Activated naive CD4-positive, alpha-beta T cell treated with anti-CD3 and anti-CD28 coated beads, Interleukin-2, amount 50 U/mL, for 72 hours (primary cell): ENCODE measurements at regions not wholly inside any gene's neighbourhood (a gene's known extent, or its start where the extent isn't known, plus 50 kb on each side); places are given as distances from the start of the nearest gene placed in this dataset.

Experiments
- ATAC-seq, 2 donors: fragments of 150-1000 bp; cut with Tn5 transposase; 2 replicates each; pipeline ENCODE4 v1.10.0; 2021; ENCODE audit warnings: mild to moderate bottlenecking in 2 of 2, moderate library complexity in 2 of 2
- DNase-seq, 2 donors: peaks; one replicate each; pipeline ENCODE4 v3.0.0; 2021 to 2022; ENCODE audit warnings: low spot score in 2 of 2
- H3K27ac Mint-ChIP-seq, 2 donors: one replicate each; pipeline ENCODE4 v1.8.0; 2022; ENCODE audit warnings: mild to moderate bottlenecking in 2 of 2, mixed read lengths in 2 of 2
- H3K36me3 Mint-ChIP-seq, 2 donors: one replicate each; pipeline ENCODE4 v1.8.0; 2022; ENCODE audit warnings: mixed read lengths in 2 of 2
- H3K9me3 Mint-ChIP-seq, 2 donors: one replicate each; pipeline ENCODE4 v1.8.0; 2022; ENCODE audit warnings: mixed read lengths in 2 of 2

GRCh38 chr5:166338801-166339200 lies 1952.6 kb upstream of the WWC1 start:
- peaks cover 33 to 42% of the 10 kb centered on the region in 2 donors for H3K9me3 Mint-ChIP-seq
- ATAC-seq (no peak), DNase-seq (no peak)
- peaks cover 0 to 11% of the 10 kb centered on the region in 2 donors for H3K36me3 Mint-ChIP-seq
- H3K27ac Mint-ChIP-seq = no peak overlapping the region

GRCh38 chr5:166340039-166340438 lies 1951.4 kb upstream of the WWC1 start:
- Mint-ChIP-seq H3K9me3 (peaks cover 33 to 41% of the 10 kb centered on the region in 2 donors), H3K27ac (no peak overlapping the region)
- DNase-seq = no peak

GRCh38 chr5:166341740-166342337 lies 1949.6 kb upstream of the WWC1 start:
- no peak for DNase-seq
- H3K9me3 Mint-ChIP-seq = peaks cover 25 to 27% of the 10 kb centered on the region in 2 donors

More at GRCh38 chr5:166340039-166340438, 1951.4 kb upstream of the WWC1 start:
- no peak for ATAC-seq
- H3K36me3 Mint-ChIP-seq = peaks cover 0 to 10% of the 10 kb centered on the region in 2 donors

GRCh38 chr5:166342402-166342801 lies 1949.0 kb upstream of the WWC1 start:
- Mint-ChIP-seq H3K9me3 (peaks cover 24% of the 10 kb centered on the region in 2 donors), H3K36me3 (no peaks in the 10 kb centered on the region), H3K27ac (no peak overlapping the region)
- ATAC-seq (no peak), DNase-seq (no peak)

More at GRCh38 chr5:166341740-166342337, 1949.6 kb upstream of the WWC1 start:
- no peaks in the 10 kb centered on the region for H3K36me3 Mint-ChIP-seq
- no peak overlapping the region for H3K27ac Mint-ChIP-seq
- no peak for ATAC-seq

GRCh38 chr5:166346726-166347374 lies 1944.6 kb upstream of the WWC1 start:
- no peak overlapping the region for H3K27ac Mint-ChIP-seq
- peaks cover 18 to 19% of the 10 kb centered on the region in 2 donors for H3K9me3 Mint-ChIP-seq
- ATAC-seq (no peak), DNase-seq (no peak)
- no peaks in the 10 kb centered on the region for H3K36me3 Mint-ChIP-seq

- H3K27ac Mint-ChIP-seq = no peak overlapping the region
- no peaks in the 10 kb centered on the region for H3K36me3 Mint-ChIP-seq
- no peak for DNase-seq
- peaks cover 5 to 7% of the 10 kb centered on the region in 2 donors for H3K9me3 Mint-ChIP-seq
- no peak for ATAC-seq
These were observed 1942.4 kb upstream of the WWC1 start for GRCh38 chr5:166349046-166349445.

GRCh38 chr5:166353580-166353979 lies 1937.9 kb upstream of the WWC1 start:
- H3K9me3 Mint-ChIP-seq = peaks cover 5 to 19% of the 10 kb centered on the region in 2 donors

GRCh38 chr5:166354332-166354731 lies 1937.1 kb upstream of the WWC1 start:
- Mint-ChIP-seq H3K27ac (no peak overlapping the region), H3K9me3 (peaks cover 5 to 20% of the 10 kb centered on the region in 2 donors), H3K36me3 (no peaks in the 10 kb centered on the region)
- ATAC-seq = no peak
- DNase-seq = no peak

More at GRCh38 chr5:166353580-166353979, 1937.9 kb upstream of the WWC1 start:
- H3K27ac Mint-ChIP-seq = no peak overlapping the region
- H3K36me3 Mint-ChIP-seq = no peaks in the 10 kb centered on the region
- no peak for ATAC-seq
- DNase-seq = no peak

GRCh38 chr5:166356096-166356495 lies 1935.3 kb upstream of the WWC1 start:
- ATAC-seq = no peak
- Mint-ChIP-seq H3K36me3 (no peaks in the 10 kb centered on the region), H3K9me3 (peaks cover 0 to 17% of the 10 kb centered on the region in 2 donors), H3K27ac (no peak overlapping the region)
- no peak for DNase-seq

GRCh38 chr5:166358127-166358830 lies 1933.2 kb upstream of the WWC1 start:
- H3K36me3 Mint-ChIP-seq = no peaks in the 10 kb centered on the region
- no peak overlapping the region for H3K27ac Mint-ChIP-seq
- H3K9me3 Mint-ChIP-seq = peaks cover 0 to 22% of the 10 kb centered on the region in 2 donors
- DNase-seq (no peak), ATAC-seq (no peak)

- no peak overlapping the region for H3K27ac Mint-ChIP-seq
- ATAC-seq (no peak), DNase-seq (no peak)
- H3K36me3 Mint-ChIP-seq = no peaks in the 10 kb centered on the region
- H3K9me3 Mint-ChIP-seq = peaks cover 0 to 9% of the 10 kb centered on the region in 2 donors
These were observed 1928.2 kb upstream of the WWC1 start for GRCh38 chr5:166363087-166363760.

- H3K27ac Mint-ChIP-seq = no peak overlapping the region
- ATAC-seq = no peak
- peaks cover 0 to 8% of the 10 kb centered on the region in 2 donors for H3K9me3 Mint-ChIP-seq
- DNase-seq = no peak
- no peaks in the 10 kb centered on the region for H3K36me3 Mint-ChIP-seq
These were observed 1926.3 kb upstream of the WWC1 start for GRCh38 chr5:166365164-166365563.

- peaks cover 5 to 7% of the 10 kb centered on the region in 2 donors for H3K9me3 Mint-ChIP-seq
- H3K27ac Mint-ChIP-seq = no peak overlapping the region
- no peaks in the 10 kb centered on the region for H3K36me3 Mint-ChIP-seq
- DNase-seq (no peak), ATAC-seq (no peak)
These were observed 1924.1 kb upstream of the WWC1 start for GRCh38 chr5:166367391-166367790.

- peaks cover 7 to 10% of the 10 kb centered on the region in 2 donors for H3K9me3 Mint-ChIP-seq
- ATAC-seq = no peak
- no peak overlapping the region for H3K27ac Mint-ChIP-seq
- H3K36me3 Mint-ChIP-seq = no peaks in the 10 kb centered on the region
- no peak for DNase-seq
These were observed 1922.1 kb upstream of the WWC1 start for GRCh38 chr5:166369346-166369745.

GRCh38 chr5:166369807-166370206 lies 1921.6 kb upstream of the WWC1 start:
- DNase-seq (no peak), ATAC-seq (no peak)
- Mint-ChIP-seq H3K27ac (no peak overlapping the region), H3K36me3 (no peaks in the 10 kb centered on the region), H3K9me3 (peaks cover 7 to 10% of the 10 kb centered on the region in 2 donors)

- Mint-ChIP-seq H3K36me3 (no peaks in the 10 kb centered on the region), H3K27ac (no peak overlapping the region), H3K9me3 (peaks cover 7 to 10% of the 10 kb centered on the region in 2 donors)
- DNase-seq = no peak
- no peak for ATAC-seq
These were observed 1920.3 kb upstream of the WWC1 start for GRCh38 chr5:166370928-166371690.
